ENCODE measurements at regions not wholly inside any gene's neighbourhood (a gene's known extent, or its start where the extent isn't known, plus 50 kb on each side); places are given as distances from the start of the nearest gene placed in this dataset.

GRCh38 chr7:94241402-94241925, 153.2 kb upstream of the COL1A2 start:
- Histone ChIP-seq H2AFZ (ENCODE audit: low read length) (no peak overlapping the region), H3K4me3 (ENCODE audit: low read depth, low read length, poor library complexity, severe bottlenecking) (no peak overlapping the region), H3K4me2 (ENCODE audit: low read length) (no peak overlapping the region), H3K9me3 (ENCODE audit: low read length) (no peaks in the 10 kb centered on the region), H3K27ac (ENCODE audit: low read depth, low read length, poor library complexity, severe bottlenecking) (no peak overlapping the region), H3K79me2 (ENCODE audit: insufficient read depth, low read depth, low read length) (no peaks in the 10 kb centered on the region), H3K36me3 (ENCODE audit: insufficient read depth, low read length) (no peaks in the 10 kb centered on the region), H3K4me1 (ENCODE audit: insufficient read depth, low read length, poor library complexity, severe bottlenecking) (no peaks in the 10 kb centered on the region), H3K9me2 (ENCODE audit: insufficient read depth, low read length) (no peaks in the 10 kb centered on the region), H4K20me1 (ENCODE audit: insufficient read depth, low read length) (no peaks in the 10 kb centered on the region)
- TF ChIP-seq EZH2phosphoT487 (IDR thresholded peaks at IDR 0.05; ENCODE audit: borderline replicate concordance, low read depth, low read length) (no peak), CTCF (conservative IDR thresholded peaks at IDR 0.05; ENCODE audit: low read length) (no peak)
- ChIA-PET CTCF (ENCODE audit: unreplicated experiment) (no interaction called here), POLR2A (no interaction called here)
- DNase-seq (ENCODE audit: low spot score) = no peak
- intact Hi-C loops (cut with micrococcal nuclease; ENCODE audit: unreplicated experiment) = no loop called here
- no TSS peak for BruUV-seq (replicated peaks)

- Histone ChIP-seq H2AFZ (ENCODE audit: low read length) (no peak overlapping the region), H3K4me2 (ENCODE audit: low read length) (no peak overlapping the region), H4K20me1 (ENCODE audit: insufficient read depth, low read length) (no peaks in the 10 kb centered on the region), H3K27ac (ENCODE audit: low read depth, low read length, poor library complexity, severe bottlenecking) (no peak overlapping the region), H3K9me3 (ENCODE audit: low read length) (no peaks in the 10 kb centered on the region), H3K4me3 (ENCODE audit: low read depth, low read length, poor library complexity, severe bottlenecking) (no peak overlapping the region), H3K4me1 (ENCODE audit: insufficient read depth, low read length, poor library complexity, severe bottlenecking) (no peaks in the 10 kb centered on the region), H3K79me2 (ENCODE audit: insufficient read depth, low read depth, low read length) (no peaks in the 10 kb centered on the region), H3K36me3 (ENCODE audit: insufficient read depth, low read length) (no peaks in the 10 kb centered on the region), H3K9me2 (ENCODE audit: insufficient read depth, low read length) (no peaks in the 10 kb centered on the region)
- ChIA-PET CTCF (ENCODE audit: unreplicated experiment) (no interaction called here), POLR2A (interaction anchor here (0.7 kb wide), 1 partner anchor 45 kb away, joined by 3 read pairs; no protein-coding TSS in a partner anchor)
- intact Hi-C loops (cut with micrococcal nuclease; ENCODE audit: unreplicated experiment) = no loop called here
- BruUV-seq (replicated peaks) = no TSS peak
- no peak for DNase-seq (ENCODE audit: low spot score)
- TF ChIP-seq CTCF (conservative IDR thresholded peaks at IDR 0.05; ENCODE audit: low read length) (no peak), EZH2phosphoT487 (IDR thresholded peaks at IDR 0.05; ENCODE audit: borderline replicate concordance, low read depth, low read length) (no peak)
These were observed 151.5 kb upstream of the COL1A2 start for GRCh38 chr7:94243066-94243711.

GRCh38 chr7:94244760-94245159, 149.9 kb upstream of the COL1A2 start:
- Histone ChIP-seq H4K20me1 (ENCODE audit: insufficient read depth, low read length) (no peaks in the 10 kb centered on the region), H3K4me3 (ENCODE audit: low read depth, low read length, poor library complexity, severe bottlenecking) (no peak overlapping the region), H2AFZ (ENCODE audit: low read length) (no peak overlapping the region), H3K79me2 (ENCODE audit: insufficient read depth, low read depth, low read length) (no peaks in the 10 kb centered on the region), H3K9me3 (ENCODE audit: low read length) (no peaks in the 10 kb centered on the region), H3K27ac (ENCODE audit: low read depth, low read length, poor library complexity, severe bottlenecking) (no peak overlapping the region), H3K4me2 (ENCODE audit: low read length) (no peak overlapping the region), H3K36me3 (ENCODE audit: insufficient read depth, low read length) (no peaks in the 10 kb centered on the region), H3K9me2 (ENCODE audit: insufficient read depth, low read length) (no peaks in the 10 kb centered on the region), H3K4me1 (ENCODE audit: insufficient read depth, low read length, poor library complexity, severe bottlenecking) (no peaks in the 10 kb centered on the region)
- ChIA-PET POLR2A (no interaction called here), CTCF (ENCODE audit: unreplicated experiment) (no interaction called here)
- intact Hi-C loops (cut with micrococcal nuclease; ENCODE audit: unreplicated experiment) = no loop called here
- no peak for TF ChIP-seq EZH2phosphoT487 (IDR thresholded peaks at IDR 0.05; ENCODE audit: borderline replicate concordance, low read depth, low read length)
- TF ChIP-seq CTCF (conservative IDR thresholded peaks at IDR 0.05; ENCODE audit: low read length) = no peak
- BruUV-seq (replicated peaks) = no TSS peak
- no peak for DNase-seq (ENCODE audit: low spot score)

All from OCI-LY7 (cell line).